Natural killer cell (primary cell): ENCODE measurements at regions not wholly inside any gene's neighbourhood (a gene's known extent, or its start where the extent isn't known, plus 50 kb on each side); places are given as distances from the start of the nearest gene placed in this dataset.

Experiments
- ATAC-seq, 3 donors: fragments of 150-1000 bp in 2 of 3; fragments of 200-7000 bp in 1 of 3; cut with Tn5 transposase; 1 replicate in 1 of 3; 2 replicates in 2 of 3; pipeline ENCODE4 v1.10.0; 2021; ENCODE audit warnings: mild to moderate bottlenecking in 2 of 3, moderate library complexity in 2 of 3
- DNase-seq, 2 donors: peaks; one replicate each; pipeline versions ENCODE4 v3.0.0 to v3.0.0-alpha.2; 2013 to 2021; ENCODE audit warnings: mixed read lengths in 1 of 2
- H3K27ac ChIP-seq: one replicate; pipeline ENCODE4 v1.5.1; 2013; ENCODE audit warnings: mild to moderate bottlenecking, low read length
- H3K27me3 ChIP-seq: one replicate; pipeline ENCODE4 v1.6.1; 2013; ENCODE audit warnings: low read length; ENCODE audit not compliant: control insufficient read depth, insufficient read depth
- H3K36me3 ChIP-seq: one replicate; pipeline ENCODE4 v1.6.1; 2013; ENCODE audit warnings: low read length; ENCODE audit not compliant: control insufficient read depth, insufficient read depth
- H3K4me1 ChIP-seq: one replicate; pipeline ENCODE4 v1.6.1; 2013; ENCODE audit warnings: low read length; ENCODE audit not compliant: control insufficient read depth, insufficient read depth
- H3K4me3 ChIP-seq: one replicate; pipeline ENCODE4 v1.5.1; 2013; ENCODE audit warnings: low read length
- H3K9me3 ChIP-seq: one replicate; pipeline ENCODE4 v1.6.1; 2013; ENCODE audit warnings: low read length; ENCODE audit not compliant: control insufficient read depth, insufficient read depth
- H3K27ac Mint-ChIP-seq, 2 donors: one replicate each; pipeline ENCODE4 v1.8.0; 2022; ENCODE audit warnings: mild to moderate bottlenecking in 2 of 2, mixed read lengths in 2 of 2, moderate library complexity in 1 of 2
- H3K27me3 Mint-ChIP-seq, 2 donors: one replicate each; pipeline ENCODE4 v1.8.0; 2022; ENCODE audit warnings: low read depth in 2 of 2, mixed read lengths in 2 of 2
- H3K36me3 Mint-ChIP-seq: one replicate; pipeline ENCODE4 v1.8.0; 2022; ENCODE audit warnings: mixed read lengths
- H3K4me1 Mint-ChIP-seq, 2 donors: one replicate each; pipeline ENCODE4 v1.8.0; 2022; ENCODE audit warnings: mixed read lengths in 2 of 2
- H3K4me3 Mint-ChIP-seq: one replicate; pipeline ENCODE4 v1.8.0; 2022; ENCODE audit warnings: mild to moderate bottlenecking, moderate library complexity, mixed read lengths
- H3K9me3 Mint-ChIP-seq, 2 donors: one replicate each; pipeline ENCODE4 v1.8.0; 2022; ENCODE audit warnings: mixed read lengths in 2 of 2
- WGBS: methylation state at CpG from one replicate; pipeline ENCODE4 v1.1.7; 2013; ENCODE audit warnings: missing lambda C conversion rate; ENCODE audit not compliant: insufficient coverage; 5-methylcytosine and 5-hydroxymethylcytosine counted together
- intact Hi-C: fragments of 100-400 bp; cut with micrococcal nuclease; formaldehyde crosslinking; loops from one replicate; pipeline ENCODE4 v1.14.2; 2022
- TF ChIP-seq, protein P1 (sequence below): fragments of 200-600 bp; IDR thresholded peaks from one replicate; pipeline ENCODE4 v1.8.0; 2022; ENCODE audit warnings: antibody characterized with exemption

DNA sequence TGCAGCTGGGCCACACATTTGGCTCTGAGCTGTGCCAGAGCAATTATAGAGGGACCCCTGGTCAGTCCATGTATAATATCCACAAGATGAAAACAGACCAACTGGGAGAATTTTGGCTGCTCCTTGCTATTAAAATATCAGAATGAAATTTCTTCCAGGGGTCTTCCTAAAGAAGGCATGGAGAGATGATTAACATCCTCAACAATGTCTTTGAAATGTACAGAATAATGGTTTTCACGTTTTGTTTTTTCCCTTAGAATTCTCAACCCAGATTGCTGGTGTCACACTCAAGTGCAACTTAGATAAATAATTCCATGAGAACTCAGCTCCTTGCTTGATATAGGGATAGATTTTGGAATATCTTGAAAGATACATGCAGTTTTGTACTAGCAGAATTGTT is 148.3 kb upstream of the SLC24A2 start:
- TF ChIP-seq, protein P1, sequence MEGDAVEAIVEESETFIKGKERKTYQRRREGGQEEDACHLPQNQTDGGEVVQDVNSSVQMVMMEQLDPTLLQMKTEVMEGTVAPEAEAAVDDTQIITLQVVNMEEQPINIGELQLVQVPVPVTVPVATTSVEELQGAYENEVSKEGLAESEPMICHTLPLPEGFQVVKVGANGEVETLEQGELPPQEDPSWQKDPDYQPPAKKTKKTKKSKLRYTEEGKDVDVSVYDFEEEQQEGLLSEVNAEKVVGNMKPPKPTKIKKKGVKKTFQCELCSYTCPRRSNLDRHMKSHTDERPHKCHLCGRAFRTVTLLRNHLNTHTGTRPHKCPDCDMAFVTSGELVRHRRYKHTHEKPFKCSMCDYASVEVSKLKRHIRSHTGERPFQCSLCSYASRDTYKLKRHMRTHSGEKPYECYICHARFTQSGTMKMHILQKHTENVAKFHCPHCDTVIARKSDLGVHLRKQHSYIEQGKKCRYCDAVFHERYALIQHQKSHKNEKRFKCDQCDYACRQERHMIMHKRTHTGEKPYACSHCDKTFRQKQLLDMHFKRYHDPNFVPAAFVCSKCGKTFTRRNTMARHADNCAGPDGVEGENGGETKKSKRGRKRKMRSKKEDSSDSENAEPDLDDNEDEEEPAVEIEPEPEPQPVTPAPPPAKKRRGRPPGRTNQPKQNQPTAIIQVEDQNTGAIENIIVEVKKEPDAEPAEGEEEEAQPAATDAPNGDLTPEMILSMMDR, result no peak
- Mint-ChIP-seq H3K27me3 (peaks cover 6 to 18% of the 10 kb centered on the region in 2 donors), H3K4me3 (no peak overlapping the region), H3K4me1 (peaks cover 0 to 9% of the 10 kb centered on the region in 2 donors), H3K9me3 (no peaks in the 10 kb centered on the region), H3K36me3 (no peaks in the 10 kb centered on the region), H3K27ac (no peak overlapping the region)
- intact Hi-C loops, result no loop called here
- Histone ChIP-seq H3K27me3 (peaks cover 2% of the 10 kb centered on the region), H3K4me1 (peaks cover 6% of the 10 kb centered on the region), H3K27ac (no peak overlapping the region), H3K9me3 (no peaks in the 10 kb centered on the region), H3K4me3 (no peak overlapping the region), H3K36me3 (no peaks in the 10 kb centered on the region)
- DNase-seq (no peak), ATAC-seq (no peak)
- WGBS, result no CpG with 5 or more reads among the region's 1 CpG

DNA sequence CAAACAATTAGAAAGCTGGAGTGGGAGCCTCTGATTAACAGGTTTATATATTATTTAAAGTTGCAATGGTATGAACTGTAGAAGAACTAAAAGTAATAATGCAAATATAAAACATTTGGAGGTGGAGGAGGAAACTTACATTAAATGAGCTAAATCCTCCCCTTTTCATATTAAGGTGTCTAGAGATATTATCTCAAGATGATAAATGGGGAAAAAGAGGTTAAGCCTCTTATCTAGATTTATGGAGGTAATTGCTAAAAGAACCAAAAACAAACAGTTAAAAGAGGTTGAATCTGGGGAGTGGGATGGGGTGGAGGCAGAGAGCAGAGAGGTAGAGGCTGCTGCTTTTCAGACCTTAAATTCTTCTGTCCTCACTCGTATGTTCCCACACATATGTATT is 147.8 kb upstream of the SLC24A2 start:
- peaks cover 2% of the 10 kb centered on the region for H3K27me3 ChIP-seq
- no peak for ATAC-seq
- H3K4me1 ChIP-seq, result peaks cover 6% of the 10 kb centered on the region
- H3K27me3 Mint-ChIP-seq, result peaks cover 5 to 15% of the 10 kb centered on the region in 2 donors
- TF ChIP-seq, protein P1, result no peak
- no CpG with 5 or more reads among the region's 1 CpG for WGBS
- peaks cover 0 to 9% of the 10 kb centered on the region in 2 donors for H3K4me1 Mint-ChIP-seq
- no peak overlapping the region for H3K27ac Mint-ChIP-seq
- no peak for DNase-seq
- no peaks in the 10 kb centered on the region for H3K36me3 Mint-ChIP-seq
- H3K9me3 Mint-ChIP-seq, result no peaks in the 10 kb centered on the region
- no peak overlapping the region for H3K4me3 ChIP-seq
- intact Hi-C loops, result no loop called here
- no peak overlapping the region for H3K27ac ChIP-seq
- H3K36me3 ChIP-seq, result no peaks in the 10 kb centered on the region
- H3K4me3 Mint-ChIP-seq, result no peak overlapping the region
- H3K9me3 ChIP-seq, result no peaks in the 10 kb centered on the region

DNA sequence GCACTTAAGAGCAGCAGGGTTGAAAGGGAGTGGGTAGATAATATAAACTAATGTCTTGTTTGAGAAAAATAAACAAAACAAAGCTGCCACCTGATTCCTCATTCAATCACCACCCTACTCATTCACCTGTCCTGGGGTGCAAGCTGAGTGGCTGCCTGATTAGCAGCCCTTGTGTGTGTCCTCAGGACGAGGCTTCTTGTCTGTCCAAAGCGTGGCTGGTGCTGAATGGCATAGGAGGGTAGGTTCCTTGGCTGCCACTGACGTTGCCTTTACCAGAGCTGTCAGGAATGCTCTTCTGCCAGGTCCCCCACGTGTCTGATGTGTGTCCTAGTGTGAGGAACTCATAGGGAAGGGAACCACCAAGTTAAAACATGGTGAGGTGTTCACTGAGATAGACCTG is 146.6 kb upstream of the SLC24A2 start:
- Mint-ChIP-seq H3K27ac (no peak overlapping the region), H3K4me1 (peaks cover 0 to 9% of the 10 kb centered on the region in 2 donors), H3K4me3 (no peak overlapping the region), H3K27me3 (peaks cover 5 to 15% of the 10 kb centered on the region in 2 donors), H3K9me3 (no peaks in the 10 kb centered on the region), H3K36me3 (no peaks in the 10 kb centered on the region)
- H3K4me1 ChIP-seq, result peaks cover 6% of the 10 kb centered on the region
- H3K27me3 ChIP-seq, result peaks cover 2% of the 10 kb centered on the region
- no peak for ATAC-seq
- H3K27ac ChIP-seq, result no peak overlapping the region
- TF ChIP-seq, protein P1, result no peak
- DNase-seq, result no peak
- no peak overlapping the region for H3K4me3 ChIP-seq
- 87% methylated on average over 4 of the region's 4 CpGs for WGBS
- intact Hi-C loops, result no loop called here
- H3K36me3 ChIP-seq, result no peaks in the 10 kb centered on the region
- no peaks in the 10 kb centered on the region for H3K9me3 ChIP-seq

DNA sequence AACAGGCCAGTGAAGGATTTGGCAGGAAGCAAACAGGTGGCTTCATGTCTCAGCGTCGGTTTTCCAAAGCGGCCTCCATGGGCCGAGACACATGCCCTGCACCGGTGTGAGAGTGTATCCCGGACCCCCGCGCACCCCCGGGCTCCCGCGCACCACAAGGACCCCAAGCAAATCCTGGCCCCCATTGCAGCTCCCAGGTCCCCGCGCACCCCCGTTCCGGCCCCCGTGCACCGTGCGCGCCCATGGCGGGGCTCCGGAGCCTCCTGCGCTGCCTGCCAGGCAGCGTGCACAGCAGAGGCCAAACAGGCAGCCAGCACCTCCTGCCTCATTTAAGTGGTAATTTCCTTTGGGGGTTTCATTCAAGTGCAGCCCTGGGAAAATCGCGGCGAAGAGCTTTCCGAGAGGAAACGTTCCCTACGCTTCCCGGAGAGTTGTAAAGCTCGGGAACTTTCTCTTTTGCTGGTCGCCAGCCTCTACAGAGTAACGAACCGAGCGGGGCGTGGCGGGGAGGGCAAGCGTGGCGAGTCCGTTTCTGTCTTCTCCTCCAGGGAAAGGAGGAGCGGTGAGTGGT is 145.5 kb upstream of the SLC24A2 start:
- TF ChIP-seq, protein P1, result no peak
- H3K4me1 Mint-ChIP-seq, result peaks cover 0 to 9% of the 10 kb centered on the region in 2 donors
- H3K4me3 ChIP-seq, result no peak overlapping the region
- no peaks in the 10 kb centered on the region for H3K36me3 ChIP-seq
- no peaks in the 10 kb centered on the region for H3K9me3 ChIP-seq
- 24% methylated on average over 41 of the region's 41 CpGs for WGBS
- no peaks in the 10 kb centered on the region for H3K36me3 Mint-ChIP-seq
- H3K4me1 ChIP-seq, result peaks cover 6% of the 10 kb centered on the region
- intact Hi-C loops, result no loop called here
- ATAC-seq (peak in 1 of 3 donors; percentile 39), DNase-seq (no peak)
- no peak overlapping the region for H3K27ac ChIP-seq
- peaks cover 5 to 22% of the 10 kb centered on the region in 2 donors for H3K27me3 Mint-ChIP-seq
- H3K27me3 ChIP-seq, result peaks cover 2% of the 10 kb centered on the region
- H3K9me3 Mint-ChIP-seq, result no peaks in the 10 kb centered on the region
- no peak overlapping the region for H3K27ac Mint-ChIP-seq
- peak overlapping the region; percentile 5 for H3K4me3 Mint-ChIP-seq
